ENCODE measurements at regions not wholly inside any gene's neighbourhood (a gene's known extent, or its start where the extent isn't known, plus 50 kb on each side); places are given as distances from the start of the nearest gene placed in this dataset.

DNA sequence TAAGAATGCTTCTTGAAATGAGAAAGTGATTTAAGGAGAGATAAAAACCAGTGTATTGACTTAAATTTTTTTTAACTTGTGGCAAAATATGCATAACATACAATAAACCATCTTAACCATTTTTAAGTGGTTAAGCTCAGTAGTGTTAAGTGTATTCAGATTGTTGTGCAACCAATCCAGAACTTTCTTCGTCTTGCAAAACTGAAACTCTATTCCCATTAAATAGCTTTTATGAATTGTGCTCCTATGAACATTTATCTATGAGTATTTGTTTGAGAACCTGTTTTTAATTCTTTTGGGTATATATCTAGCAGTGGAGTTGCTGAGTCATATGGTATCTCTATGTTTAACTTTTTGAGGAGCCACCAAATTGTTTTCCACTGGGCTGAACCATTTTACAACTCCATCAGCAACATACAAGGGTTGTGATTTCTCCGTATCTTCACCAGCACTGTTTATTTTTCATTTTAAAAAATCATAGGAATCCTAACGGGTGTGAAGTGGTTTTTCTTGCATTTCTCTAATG is 76.6 kb upstream of the ACTBL2 start:
- CTCF ChIA-PET: no interaction called here
- Histone ChIP-seq H3K4me2 (replicated peaks; ENCODE audit: low read depth, low read length, poor library complexity, severe bottlenecking) (no peak overlapping the region), H3K4me3 (ENCODE audit: control extremely low read depth in 1 of 5, extremely low read depth in 1 of 5, insufficient read depth in 1 of 5, low read depth in 2 of 5, low read length in 4 of 5) (no peak overlapping the region), H2AFZ (ENCODE audit: insufficient read depth, low read depth, low read length, poor library complexity, severe bottlenecking) (no peak overlapping the region), H3K27ac (ENCODE audit: low read length in 2 of 2) (no peak overlapping the region), H3K9me3 (ENCODE audit: control extremely low read depth in 1 of 3, control insufficient read depth in 2 of 3, insufficient read depth in 1 of 3, low read length in 2 of 3) (no peaks in the 10 kb centered on the region), H3K36me3 (replicated peaks in 1 of 2; ENCODE audit: control extremely low read depth in 1 of 2, control insufficient read depth in 1 of 2, extremely low read depth in 1 of 2, insufficient read depth in 2 of 2, low read length in 1 of 2) (no peaks in the 10 kb centered on the region), H3K79me2 (ENCODE audit: control insufficient read depth, insufficient read depth, low read length) (no peaks in the 10 kb centered on the region), H4K20me1 (ENCODE audit: control insufficient read depth, insufficient read depth, low read length, poor library complexity, severe bottlenecking) (no peaks in the 10 kb centered on the region), H3K9ac (ENCODE audit: low read length) (no peak overlapping the region), H3K27me3 (replicated peaks in 1 of 4; ENCODE audit: control extremely low read depth in 1 of 4, control insufficient read depth in 3 of 4, insufficient read depth in 4 of 4, low read length in 3 of 4) (no peaks in the 10 kb centered on the region), H3K4me1 (ENCODE audit: control insufficient read depth in 2 of 2, insufficient read depth in 2 of 2, low read length in 2 of 2) (no peaks in the 10 kb centered on the region)
- Mint-ChIP-seq H3K27ac (no peak overlapping the region), H3K4me3 (no peak overlapping the region), H3K4me1 (no peaks in the 10 kb centered on the region), H3K9me3 (ENCODE audit: insufficient read depth) (no peaks in the 10 kb centered on the region), H3K27me3 (peaks cover 2% of the 10 kb centered on the region)
- POLR2A ChIA-PET: no interaction called here
- no CpG with 5 or more reads among the region's 3 CpGs for WGBS (ENCODE audit: insufficient coverage)
- intact Hi-C loops (cut with micrococcal nuclease): no loop called here
- no peak for ATAC-seq (ENCODE audit: low read depth)
- TF ChIP-seq, protein P1, sequence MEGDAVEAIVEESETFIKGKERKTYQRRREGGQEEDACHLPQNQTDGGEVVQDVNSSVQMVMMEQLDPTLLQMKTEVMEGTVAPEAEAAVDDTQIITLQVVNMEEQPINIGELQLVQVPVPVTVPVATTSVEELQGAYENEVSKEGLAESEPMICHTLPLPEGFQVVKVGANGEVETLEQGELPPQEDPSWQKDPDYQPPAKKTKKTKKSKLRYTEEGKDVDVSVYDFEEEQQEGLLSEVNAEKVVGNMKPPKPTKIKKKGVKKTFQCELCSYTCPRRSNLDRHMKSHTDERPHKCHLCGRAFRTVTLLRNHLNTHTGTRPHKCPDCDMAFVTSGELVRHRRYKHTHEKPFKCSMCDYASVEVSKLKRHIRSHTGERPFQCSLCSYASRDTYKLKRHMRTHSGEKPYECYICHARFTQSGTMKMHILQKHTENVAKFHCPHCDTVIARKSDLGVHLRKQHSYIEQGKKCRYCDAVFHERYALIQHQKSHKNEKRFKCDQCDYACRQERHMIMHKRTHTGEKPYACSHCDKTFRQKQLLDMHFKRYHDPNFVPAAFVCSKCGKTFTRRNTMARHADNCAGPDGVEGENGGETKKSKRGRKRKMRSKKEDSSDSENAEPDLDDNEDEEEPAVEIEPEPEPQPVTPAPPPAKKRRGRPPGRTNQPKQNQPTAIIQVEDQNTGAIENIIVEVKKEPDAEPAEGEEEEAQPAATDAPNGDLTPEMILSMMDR (IDR thresholded peaks at IDR 0.05): no peak
- TF ChIP-seq EZH2 (IDR thresholded peaks at IDR 0.05; ENCODE audit: borderline replicate concordance, insufficient read depth, low read depth, low read length, poor library complexity, severe bottlenecking): no peak
- no peak for DNase-seq

DNA sequence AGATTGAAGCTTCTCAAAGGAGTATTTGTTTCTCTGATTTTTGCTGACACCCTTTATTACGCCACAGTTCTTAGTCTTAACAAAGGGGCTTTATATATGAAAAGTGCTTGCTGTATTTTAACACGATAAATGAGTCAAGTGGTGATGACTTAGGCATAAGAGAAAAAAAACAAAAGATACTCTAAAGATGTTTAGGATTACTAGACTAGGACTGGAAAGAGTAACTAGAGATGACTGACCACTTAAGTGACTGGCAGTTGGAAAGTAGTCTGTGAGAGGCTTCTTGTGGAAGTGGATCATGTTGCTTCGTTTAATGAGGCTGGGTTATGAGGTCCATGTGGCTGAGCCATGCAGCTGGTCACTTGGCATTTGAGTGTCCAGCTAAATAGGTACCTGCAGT is 69.4 kb upstream of the ACTBL2 start:
- TF ChIP-seq, protein P1 (IDR thresholded peaks at IDR 0.05): no peak
- TF ChIP-seq EZH2 (IDR thresholded peaks at IDR 0.05; ENCODE audit: borderline replicate concordance, insufficient read depth, low read depth, low read length, poor library complexity, severe bottlenecking): no peak
- Histone ChIP-seq H2AFZ (ENCODE audit: insufficient read depth, low read depth, low read length, poor library complexity, severe bottlenecking) (no peak overlapping the region), H3K9me3 (ENCODE audit: control extremely low read depth in 1 of 3, control insufficient read depth in 2 of 3, insufficient read depth in 1 of 3, low read length in 2 of 3) (peaks cover 0 to 7% (median 0%) of the 10 kb centered on the region in 3 donors), H4K20me1 (ENCODE audit: control insufficient read depth, insufficient read depth, low read length, poor library complexity, severe bottlenecking) (no peaks in the 10 kb centered on the region), H3K4me3 (ENCODE audit: control extremely low read depth in 1 of 5, extremely low read depth in 1 of 5, insufficient read depth in 1 of 5, low read depth in 2 of 5, low read length in 4 of 5) (no peak overlapping the region), H3K79me2 (ENCODE audit: control insufficient read depth, insufficient read depth, low read length) (no peaks in the 10 kb centered on the region), H3K9ac (ENCODE audit: low read length) (no peak overlapping the region), H3K4me1 (ENCODE audit: control insufficient read depth in 2 of 2, insufficient read depth in 2 of 2, low read length in 2 of 2) (no peaks in the 10 kb centered on the region), H3K4me2 (replicated peaks; ENCODE audit: low read depth, low read length, poor library complexity, severe bottlenecking) (no peak overlapping the region), H3K36me3 (replicated peaks in 1 of 2; ENCODE audit: control extremely low read depth in 1 of 2, control insufficient read depth in 1 of 2, extremely low read depth in 1 of 2, insufficient read depth in 2 of 2, low read length in 1 of 2) (no peaks in the 10 kb centered on the region), H3K27ac (ENCODE audit: low read length in 2 of 2) (no peak overlapping the region), H3K27me3 (replicated peaks in 1 of 4; ENCODE audit: control extremely low read depth in 1 of 4, control insufficient read depth in 3 of 4, insufficient read depth in 4 of 4, low read length in 3 of 4) (no peaks in the 10 kb centered on the region)
- H3K4me1 Mint-ChIP-seq: no peaks in the 10 kb centered on the region
- no peaks in the 10 kb centered on the region for H3K27me3 Mint-ChIP-seq
- DNase-seq (no peak), ATAC-seq (ENCODE audit: low read depth) (no peak)
- POLR2A ChIA-PET: no interaction called here
- intact Hi-C loops (cut with micrococcal nuclease): no loop called here
- H3K4me3 Mint-ChIP-seq: no peak overlapping the region
- H3K27ac Mint-ChIP-seq: no peak overlapping the region
- WGBS (ENCODE audit: insufficient coverage): 67% methylated on average over 1 of the region's 3 CpGs
- no peaks in the 10 kb centered on the region for H3K9me3 Mint-ChIP-seq (ENCODE audit: insufficient read depth)
- CTCF ChIA-PET: no interaction called here
